ENCODE measurements at regions not wholly inside any gene's neighbourhood (a gene's known extent, or its start where the extent isn't known, plus 50 kb on each side); places are given as distances from the start of the nearest gene placed in this dataset.

DNA sequence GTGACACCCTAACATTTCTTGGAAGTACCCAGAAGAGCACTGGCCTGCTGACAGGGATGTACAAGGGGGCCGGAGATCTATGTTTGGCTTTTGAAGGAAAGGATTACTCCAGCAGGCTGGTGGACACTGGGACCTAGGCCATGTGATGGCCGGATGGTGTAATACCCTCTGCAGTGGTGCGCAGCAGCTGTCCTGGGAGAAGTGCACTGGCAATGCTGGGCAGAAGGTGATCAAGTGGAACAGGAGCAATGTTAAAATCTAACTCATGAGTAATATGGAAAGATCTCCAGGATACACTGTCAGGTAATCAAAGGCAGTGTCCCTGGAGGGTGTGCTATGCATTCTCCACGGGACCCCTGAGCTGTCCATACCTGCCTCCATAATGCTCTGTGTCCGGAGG is 71.2 kb upstream of the POMGNT2 start:
- no peak for DNase-seq

DNA sequence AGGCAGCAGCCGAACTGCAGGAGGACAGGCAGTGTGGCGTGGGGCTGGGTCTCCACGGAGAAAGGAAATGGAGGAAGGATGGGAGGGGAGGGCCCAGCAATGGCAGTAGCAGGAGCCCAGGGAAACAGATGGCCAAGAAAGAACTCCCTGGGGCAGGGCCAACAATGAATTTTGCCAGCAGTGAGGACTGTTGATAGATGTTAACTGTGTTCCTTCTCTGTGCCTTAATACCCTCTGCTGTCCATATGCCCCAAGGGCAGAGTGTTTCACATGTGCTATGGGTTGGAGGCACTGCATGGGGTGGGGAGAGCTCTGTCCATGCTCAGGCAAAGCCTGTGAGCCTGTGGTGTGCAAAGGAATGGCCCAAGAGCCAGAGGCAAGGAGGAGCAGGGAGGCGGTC is 70.8 kb upstream of the POMGNT2 start:
- no peak for DNase-seq

DNA sequence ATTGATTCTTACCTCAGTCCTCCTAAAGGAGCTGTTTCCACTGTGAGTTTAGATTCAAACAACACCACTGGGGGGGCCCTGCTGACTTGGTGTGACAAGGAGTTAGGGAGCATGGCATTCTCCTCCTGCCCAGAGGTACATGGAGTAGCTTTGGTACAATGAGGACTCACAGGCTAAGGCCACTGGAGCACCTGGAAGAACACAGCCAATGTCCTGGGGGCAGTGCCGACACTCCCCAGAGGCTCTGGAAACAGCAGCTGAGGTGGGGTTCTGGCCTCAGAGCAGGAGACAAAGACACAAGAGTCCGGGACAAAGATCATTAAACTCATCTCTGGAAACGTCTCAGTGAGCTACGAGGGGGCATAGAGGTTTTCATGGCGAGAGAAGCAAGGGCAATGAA is 69.7 kb upstream of the POMGNT2 start:
- no peak for DNase-seq

DNA sequence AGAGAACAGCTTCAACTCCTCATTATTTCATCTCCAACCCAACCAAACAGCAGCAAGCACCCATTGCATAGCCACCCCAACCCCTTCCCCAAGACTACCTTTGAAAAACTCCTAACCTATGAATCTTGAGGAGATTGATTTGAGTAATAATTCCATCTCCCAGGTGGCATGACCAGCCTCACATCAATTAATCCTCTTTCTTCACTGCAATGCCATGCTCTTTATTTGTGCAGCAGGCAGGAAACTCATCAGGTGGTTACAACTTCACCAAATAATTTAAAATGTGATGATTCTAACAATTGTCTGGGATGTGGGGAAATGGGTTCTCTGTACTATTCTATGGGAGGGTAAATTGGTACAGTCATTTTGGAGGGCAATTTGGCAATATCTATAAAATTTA is 68.1 kb upstream of the POMGNT2 start:
- no peak for DNase-seq

DNA sequence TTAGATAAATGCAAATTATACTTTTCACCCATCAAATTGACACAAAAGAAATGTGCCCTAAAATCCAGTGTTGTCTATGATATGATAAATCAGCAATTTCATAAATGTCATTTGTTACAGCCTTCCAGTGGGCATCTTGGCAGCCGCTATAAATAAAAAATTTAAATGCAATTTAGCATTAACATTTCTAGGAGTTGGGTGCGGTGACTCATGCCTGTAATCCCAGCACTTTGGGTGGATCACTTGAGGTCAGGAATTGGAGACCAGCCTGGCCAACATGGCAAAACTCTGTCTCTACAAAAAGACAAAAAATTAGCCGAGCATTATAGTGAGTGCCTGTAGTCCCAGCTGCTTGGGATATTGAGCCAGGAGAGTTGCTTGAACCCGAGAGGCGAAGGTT is 65.9 kb upstream of the POMGNT2 start:
- peak; percentile 13 for DNase-seq

DNA sequence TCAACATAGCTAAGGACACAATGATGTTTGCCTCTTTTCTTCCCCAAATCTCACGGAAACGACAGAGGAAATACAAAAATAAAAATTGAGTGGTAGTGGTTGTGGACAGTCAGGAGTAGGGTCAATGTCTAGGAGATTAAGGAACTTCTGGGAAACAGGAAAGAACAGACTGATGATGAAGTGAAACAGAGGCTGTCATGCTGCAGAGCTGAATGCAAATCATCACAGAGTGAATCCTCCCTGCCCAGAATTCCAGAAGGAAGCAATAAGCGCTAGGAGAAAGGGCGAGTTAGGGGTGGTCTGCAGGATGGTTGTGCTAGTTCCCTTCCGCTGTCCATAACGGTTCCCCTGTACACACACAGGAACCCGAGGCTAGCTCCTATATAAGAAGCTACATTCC is 64.7 kb upstream of the POMGNT2 start:
- no peak for DNase-seq

DNA sequence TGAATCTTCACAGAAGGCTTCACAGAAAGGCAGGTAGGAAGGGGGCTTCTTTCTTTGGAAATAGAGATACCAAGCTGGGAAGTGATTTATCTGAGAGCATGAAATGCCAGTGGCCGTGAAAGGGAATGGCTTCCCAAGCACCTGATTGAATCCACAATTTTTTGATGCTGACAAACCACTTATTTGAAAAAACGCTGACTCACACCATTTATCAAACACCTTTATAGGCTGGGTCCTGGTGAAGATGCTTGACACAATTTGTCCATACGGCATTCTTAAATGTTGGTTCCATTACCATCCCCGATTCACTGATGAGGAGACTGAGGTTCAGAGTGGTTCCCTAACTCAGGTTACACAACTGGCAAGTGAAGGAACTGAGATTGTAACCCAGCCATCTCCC is 64.1 kb upstream of the POMGNT2 start:
- no peak for DNase-seq

DNA sequence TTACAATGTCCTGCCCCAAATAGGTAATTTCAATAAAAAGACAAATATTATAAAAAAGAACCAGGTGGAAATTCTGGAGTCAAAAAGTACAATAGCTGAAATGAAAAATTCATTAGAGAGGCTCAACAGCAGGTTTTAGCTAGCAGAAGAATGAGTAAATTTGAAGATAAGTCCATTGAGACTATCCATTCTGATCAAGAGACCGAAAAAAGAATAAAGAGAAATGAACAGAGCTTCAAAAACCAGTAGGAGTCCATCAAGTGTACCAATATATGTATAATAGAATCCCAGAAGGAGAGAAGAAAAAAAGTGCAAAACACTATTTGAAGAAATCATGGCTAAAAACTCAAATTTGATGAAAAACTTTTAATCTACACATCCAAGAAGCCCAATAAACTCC is 60.5 kb upstream of the POMGNT2 start:
- DNase-seq = no peak

DNA sequence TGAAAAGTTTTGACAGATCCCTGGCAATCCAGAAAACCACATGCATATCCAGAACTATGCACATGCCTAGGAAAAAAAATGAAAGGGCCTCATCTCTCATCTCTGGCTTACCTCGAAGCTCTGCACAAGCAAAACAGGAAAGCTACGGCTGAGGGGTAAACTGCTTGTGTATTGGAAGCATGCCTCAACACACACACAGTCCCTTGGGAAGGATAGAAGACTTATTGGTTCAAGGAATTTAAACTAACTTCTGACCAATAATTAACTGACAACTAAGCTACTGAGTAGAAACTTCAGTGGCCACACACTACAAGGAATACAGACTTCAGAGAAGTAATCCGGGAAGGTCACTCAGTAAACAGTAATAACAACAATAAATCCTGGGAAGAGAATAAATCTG is 59.9 kb upstream of the POMGNT2 start:
- no peak for DNase-seq

DNA sequence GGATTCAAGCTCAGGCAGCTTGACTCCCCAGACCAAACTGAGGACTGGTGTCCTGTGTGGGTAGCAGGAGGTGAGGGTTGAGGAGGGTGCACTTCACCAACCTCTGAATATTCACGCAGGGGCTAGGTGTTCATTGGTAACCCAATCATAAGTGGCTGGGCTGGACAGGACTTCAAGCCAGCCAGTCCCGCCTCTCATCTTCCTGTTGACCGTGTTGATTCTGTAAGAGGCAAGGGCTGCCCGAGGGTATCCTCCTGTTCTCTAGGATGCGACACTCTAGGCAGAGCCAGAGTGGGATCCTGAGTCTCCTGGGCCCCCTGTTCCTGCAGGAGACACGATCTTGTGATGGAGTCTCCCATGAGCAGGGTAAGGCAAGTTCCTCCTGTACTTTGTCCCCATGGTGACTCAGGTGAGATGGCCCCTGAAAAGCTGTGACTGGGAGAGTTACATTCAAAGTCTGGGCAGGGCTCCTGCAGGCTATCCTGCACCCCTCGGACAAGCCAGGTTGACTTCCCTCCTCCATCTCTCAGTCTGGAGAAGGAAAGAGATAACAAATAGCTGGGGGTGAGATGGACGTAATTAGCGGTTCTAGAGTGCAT is 58.1 kb upstream of the POMGNT2 start:
- no peak for DNase-seq

DNA sequence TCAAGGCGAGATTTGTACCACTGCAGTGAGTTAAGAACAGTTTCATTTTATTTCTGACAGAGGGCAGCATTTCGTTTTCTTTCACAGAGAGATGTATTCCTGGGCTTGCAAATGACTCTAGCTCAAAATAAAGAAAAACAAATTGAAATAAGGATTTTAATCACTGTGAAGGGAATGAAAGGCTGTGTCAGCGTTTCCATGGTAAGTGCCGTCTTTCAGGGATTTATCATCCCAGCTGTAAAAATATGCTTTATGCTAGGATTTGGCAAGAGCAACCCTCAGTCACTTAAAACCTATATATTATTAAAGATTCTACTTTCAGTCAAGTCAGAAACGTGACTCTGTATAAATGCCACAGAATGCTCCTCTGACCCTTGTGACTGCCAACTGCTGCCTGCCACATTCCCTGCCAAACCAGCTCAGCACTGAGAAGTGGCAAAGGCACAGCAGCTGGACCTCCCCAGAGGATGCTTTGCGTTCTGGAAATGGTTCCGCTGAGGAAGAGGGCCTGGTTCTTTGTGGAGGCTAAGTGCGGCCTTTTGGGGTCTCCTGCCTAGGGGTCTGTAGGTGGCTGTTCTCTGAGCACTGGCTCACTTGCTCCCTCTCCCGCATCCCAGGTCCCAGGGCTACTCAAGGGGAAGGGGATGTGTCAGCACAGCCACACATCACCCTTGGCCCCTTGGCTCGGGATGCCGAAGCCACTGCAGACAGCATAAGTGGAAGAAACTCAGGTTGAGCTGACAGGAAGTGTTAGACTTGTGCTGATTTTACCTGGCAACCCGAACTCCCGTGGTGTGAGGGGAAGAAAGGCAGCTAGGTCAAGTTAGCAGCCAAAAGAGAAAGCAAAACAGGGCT is 56.6 kb upstream of the POMGNT2 start:
- peak; percentile 51 for DNase-seq

DNA sequence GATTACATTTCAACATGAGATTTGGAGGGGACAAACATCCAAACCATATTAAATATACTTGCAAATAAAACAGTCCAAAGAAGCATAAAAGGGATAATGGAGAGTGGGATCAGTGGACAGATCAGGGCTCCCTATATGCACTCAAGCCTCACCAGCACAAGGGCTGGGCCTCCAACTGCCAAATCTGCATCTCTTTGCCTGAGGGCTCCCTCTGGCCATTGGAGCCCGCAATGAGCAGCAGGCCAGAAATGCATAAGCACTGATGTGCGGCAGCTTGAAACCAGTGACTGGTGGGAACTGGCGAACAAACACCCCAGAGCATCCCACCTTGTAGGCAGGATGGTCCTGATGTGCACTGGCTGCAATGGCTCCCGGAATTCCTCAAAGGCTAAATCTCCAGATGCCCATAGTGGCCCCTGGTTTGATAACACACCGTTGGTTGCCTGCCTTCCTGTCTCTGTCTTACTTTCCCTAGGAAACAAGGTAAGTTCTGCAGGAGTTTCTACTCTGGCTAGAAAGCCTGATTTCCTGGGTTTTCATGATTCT is 55.9 kb upstream of the POMGNT2 start:
- DNase-seq = no peak

DNA sequence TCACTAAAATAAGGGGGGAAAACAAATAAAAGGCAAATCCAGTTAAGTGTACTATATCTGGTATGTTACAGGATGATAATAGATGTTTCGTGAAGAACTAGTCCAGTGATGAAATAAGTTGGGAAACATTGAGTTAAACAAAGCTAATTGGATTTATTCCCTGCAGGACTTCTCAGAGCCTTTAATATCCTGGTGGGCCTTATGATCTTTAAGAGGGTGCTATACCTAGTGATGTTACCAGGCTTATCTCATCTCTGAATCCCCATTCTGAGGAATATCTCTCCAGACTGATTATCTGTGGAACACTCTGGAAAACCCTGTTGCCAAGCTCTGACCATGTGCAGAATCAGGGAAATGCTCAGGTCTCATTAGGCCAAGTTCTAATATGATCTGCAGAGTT is 54.8 kb upstream of the POMGNT2 start:
- no peak for DNase-seq

DNA sequence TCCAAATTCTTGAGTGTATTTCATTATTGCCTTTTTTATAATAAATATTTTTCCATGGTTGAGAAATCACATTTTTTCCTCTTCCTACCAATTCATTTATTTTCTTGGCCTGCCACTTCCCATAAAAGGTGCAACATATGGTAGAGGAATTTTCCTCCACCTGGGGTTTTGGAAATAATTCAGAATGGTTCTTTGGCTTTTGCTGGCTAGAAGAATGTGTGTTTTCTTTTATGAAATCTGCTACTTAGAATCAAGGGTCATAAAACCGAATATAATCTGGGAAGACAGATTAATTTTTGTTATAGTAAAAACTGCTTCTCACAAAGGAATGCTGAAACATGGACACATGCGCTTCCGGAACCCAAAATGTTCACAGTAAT is 54.0 kb upstream of the POMGNT2 start:
- no peak for DNase-seq

DNA sequence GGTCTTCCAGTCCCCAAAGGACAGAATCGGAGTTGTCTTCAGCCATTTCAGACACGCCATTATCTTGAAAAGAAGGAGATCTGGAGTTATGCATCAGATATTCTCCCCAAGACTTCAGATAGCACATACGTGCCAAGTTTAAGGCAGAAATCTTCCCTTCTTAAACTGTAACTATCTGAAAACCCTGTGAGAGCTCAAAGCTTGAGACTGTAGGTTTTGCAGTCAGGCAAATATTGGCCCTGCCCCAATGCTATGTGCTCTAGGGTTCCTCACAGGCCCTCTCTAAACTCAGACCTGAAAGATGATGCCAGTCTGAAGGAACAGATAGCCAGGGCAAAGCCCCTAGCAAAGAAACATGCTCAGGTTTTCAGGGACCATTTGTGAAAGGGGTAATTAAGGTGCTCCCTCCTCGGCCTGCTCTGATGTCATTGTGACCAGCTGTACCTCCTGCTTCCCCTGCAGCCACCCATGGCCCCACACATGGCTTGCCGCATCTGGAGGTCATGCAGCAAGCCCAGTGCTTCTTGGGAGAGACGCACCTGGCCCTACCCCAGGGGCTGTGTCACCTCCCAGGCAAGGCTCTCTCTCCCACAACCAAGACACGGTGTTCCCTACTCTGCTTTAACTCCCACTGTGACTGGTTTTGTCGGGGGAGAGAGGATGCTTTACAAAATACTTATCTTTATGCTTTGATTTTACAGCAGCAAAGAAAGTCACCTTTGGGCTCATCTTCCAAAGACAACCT is 53.4 kb upstream of the POMGNT2 start:
- DNase-seq = no peak

DNA sequence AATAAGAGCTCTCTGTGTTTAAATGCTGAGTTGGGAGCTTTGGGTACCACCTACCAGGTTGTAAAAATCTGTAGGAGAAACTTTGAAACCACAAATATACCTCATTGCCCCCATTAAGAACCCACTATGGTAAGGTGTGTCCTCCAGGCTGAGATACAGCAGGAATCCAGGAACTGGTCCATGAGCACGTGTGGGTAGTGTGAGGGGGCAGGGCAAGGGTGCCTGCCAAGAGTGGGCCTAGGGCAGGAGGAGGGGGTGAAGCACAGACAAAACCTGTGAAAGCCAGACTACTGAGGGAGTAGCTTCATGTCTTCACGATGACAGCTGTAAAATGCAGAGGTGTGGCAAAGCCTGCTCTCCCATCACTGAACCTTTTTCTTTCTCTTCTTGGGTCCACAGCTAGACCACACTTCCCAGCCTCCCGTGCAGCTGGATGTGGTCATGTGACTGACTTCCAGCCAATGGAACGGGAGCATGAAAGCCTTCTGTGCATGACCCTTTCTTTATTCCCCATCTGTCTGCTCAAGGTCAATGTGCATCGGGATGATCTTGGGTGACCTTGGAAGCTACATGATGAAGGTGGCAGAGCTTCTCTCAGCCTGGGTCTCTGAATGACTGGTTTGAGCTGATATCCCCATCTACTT is 51.1 kb upstream of the POMGNT2 start:
- no peak for DNase-seq

DNA sequence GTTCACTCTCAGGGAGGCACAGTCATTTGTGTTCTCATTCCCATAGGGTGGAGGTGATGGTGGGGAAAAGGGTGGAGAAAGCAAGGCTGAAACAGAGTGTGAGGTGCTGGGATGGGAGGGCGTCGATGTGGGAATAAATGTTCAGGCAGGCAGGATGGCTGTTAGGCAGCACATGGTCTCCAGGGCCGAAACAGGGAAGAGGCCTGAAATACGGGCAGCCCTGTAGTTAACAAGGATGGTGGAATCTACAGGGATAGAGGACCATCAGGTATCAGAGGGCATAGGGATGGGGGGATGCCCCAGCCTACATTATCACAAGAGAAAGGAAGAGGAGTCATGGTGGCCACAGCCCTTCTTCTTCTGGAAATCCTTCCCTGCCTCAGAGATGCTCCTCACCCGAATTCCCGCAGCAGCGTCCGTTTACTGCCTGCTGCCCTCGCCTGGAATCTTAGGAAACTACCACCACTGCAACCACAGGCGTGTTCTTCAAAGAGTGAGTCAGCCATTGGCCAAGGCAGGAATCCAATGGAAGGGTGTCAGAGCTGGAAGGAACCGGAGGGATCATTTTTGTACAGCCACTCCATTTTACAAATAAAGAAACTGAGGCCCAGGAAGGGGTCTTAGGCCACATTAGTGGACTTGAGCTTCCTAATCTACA is 49.7 kb upstream of the POMGNT2 start:
- DNase-seq = peak; percentile 81

Measured in fibroblast of skin of right biceps (primary cell).